ENCODE measurements at regions not wholly inside any gene's neighbourhood (a gene's known extent, or its start where the extent isn't known, plus 50 kb on each side); places are given as distances from the start of the nearest gene placed in this dataset.
"Not testable (repeated sequence)": the region's sequence is repeated elsewhere in the genome, so short reads cannot be mapped to it uniquely, and the experiment has no call there.

- DNase-seq, result not testable (repeated sequence)
These were observed 146.1 kb downstream of the ZNF92 start for GRCh38 chr7:65519751-65520150.

DNA sequence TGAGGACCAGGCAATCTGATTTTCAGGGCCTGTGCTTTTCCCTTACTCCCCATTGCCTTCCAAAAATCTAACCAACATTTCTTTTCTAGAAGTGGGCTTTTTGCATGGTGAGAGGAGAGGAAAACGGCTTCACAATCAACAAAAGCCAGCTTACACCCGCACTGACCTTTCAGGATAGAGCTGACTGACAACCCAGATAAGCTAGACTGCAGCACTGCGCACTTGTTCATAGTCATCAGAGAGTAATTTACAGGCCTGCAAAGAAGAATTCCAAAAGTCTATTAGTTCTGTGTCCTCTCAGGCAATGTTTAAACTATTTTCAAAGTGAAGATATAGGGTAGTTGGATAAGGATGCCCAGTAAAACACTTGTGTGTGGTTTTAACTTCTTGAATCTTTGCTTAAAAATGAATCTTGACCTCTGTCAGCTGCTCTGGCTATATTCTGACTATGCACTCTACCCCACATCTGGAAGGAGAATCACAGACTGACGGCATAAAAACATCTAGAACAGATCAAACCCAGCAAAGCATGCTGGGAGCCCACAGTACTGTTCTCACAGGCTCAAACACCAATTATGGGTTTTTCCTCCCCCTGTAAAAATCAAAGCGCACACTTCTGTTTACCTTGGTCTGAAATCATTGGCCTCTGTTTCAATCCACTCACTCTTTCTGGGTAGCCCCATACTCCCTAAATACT is 172.0 kb downstream of the ZNF92 start:
- not testable (repeated sequence) for DNase-seq

DNA sequence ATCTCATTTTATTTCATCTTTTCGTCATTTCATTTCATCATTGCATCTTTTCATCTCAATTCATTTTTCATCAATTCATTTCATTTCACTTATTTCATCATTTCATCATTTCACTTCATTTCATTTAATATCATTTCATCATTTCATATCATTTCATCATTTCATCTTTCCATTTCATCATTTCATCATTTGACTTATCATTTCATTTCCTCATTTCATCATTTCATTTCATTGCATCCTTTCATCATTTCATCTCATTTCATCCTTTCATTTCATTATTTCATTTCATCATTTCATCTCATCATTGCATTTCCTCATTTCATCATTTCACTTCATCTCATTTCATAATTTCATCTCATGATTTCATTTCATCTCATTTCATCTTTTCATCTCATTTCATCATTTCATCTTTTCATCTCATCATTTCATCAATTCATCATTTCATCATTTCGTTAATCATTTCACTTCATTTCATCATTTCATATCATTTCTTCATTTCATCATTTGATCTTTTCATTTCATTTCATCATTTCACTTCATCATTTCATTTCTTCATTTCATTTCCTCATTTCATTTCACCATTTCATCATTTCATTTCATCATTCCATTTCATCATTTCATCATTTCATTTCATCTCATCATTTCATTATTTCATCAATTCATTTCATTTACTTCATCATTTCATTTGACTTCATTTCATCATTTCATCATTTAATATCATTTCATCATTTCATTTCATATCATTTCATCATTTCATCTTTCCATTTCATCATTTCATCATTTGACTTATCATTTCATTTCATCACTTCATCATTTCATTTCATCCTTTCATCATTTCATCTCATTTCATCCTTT is 176.2 kb downstream of the ZNF92 start:
- DNase-seq, result not testable (repeated sequence)

DNA sequence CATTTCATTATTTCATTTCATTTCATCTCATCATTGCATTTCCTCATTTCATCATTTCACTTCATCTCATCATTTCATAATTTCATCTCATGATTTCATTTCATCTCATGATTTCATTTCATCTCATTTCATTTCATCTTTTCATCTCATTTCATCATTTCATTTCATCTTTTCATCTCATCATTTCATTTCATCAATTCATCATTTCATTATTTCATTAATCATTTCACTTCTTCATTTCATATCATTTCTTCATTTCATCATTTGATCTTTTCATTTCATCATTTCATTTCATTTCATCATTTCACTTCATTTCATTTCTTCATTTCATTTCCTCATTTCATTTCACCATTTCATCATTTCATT is 176.8 kb downstream of the ZNF92 start:
- not testable (repeated sequence) for DNase-seq

DNA sequence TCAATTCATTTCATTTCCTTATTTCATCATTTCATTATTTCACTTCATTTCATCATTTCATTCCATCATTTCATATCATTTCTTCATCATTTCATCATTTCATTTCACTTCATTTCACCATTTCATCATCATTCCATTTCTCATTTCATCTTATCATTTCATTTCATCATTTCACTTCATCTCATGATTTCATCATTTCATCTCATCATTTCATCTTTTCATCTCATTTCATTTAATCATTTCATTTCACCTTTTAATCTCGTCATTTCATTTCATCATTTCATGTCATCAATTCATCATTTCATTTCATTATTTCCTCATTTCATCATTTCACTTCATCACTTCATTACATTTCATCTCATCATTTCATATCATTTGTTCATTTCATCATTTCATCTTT is 177.4 kb downstream of the ZNF92 start:
- DNase-seq, result not testable (repeated sequence)

GRCh38 chr7:65554553-65555476 is 181.2 kb downstream of the ZNF92 start:
- not testable (repeated sequence) for DNase-seq

GRCh38 chr7:65558584-65558983 is 184.9 kb downstream of the ZNF92 start:
- DNase-seq, result not testable (repeated sequence)

GRCh38 chr7:65561786-65562372 is 188.2 kb downstream of the ZNF92 start:
- DNase-seq, result not testable (repeated sequence)

GRCh38 chr7:65562522-65562921 is 188.9 kb downstream of the ZNF92 start:
- DNase-seq, result not testable (repeated sequence)

DNA sequence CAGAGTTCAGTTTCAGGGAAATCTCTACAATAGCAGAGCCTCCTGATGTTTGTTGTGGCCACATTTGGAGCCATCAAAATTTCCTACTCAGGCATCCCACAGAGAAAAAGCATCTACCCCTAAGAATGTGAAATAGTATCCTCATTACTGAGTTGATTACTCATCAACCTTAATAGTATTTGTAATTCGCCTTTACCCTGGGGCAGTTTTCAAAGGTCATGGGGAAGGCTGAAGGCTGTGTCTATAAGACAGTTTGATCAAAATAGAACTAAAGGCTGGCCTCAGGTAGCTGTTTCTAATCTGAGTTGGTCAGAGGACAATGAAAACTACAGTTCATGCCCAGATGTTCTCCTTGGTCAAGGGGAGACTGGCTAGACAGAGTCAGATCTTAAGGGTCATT is 189.7 kb downstream of the ZNF92 start:
- DNase-seq, result not testable (repeated sequence)

- DNase-seq, result not testable (repeated sequence)
These were observed 194.6 kb downstream of the ZNF92 start for GRCh38 chr7:65568226-65568625.

DNA sequence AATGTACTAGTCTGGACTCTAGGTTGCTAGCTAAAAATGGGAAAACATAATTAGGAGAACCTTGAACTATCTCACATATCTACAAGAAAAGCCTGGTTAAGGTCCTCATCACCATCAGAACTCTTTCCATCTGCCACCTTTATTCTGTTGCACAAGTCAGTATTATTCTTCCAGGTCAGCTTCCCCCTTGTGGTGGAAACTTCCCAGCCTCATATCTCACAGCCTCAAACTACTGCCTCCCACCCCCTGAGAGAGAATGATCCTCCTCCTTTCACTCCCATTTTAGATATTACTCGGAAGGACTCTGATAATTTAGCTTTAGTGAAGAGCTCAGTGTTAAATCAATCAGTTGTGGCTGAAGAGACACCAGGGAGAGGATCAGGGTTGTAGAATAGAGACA is 197.3 kb downstream of the ZNF92 start:
- DNase-seq, result not testable (repeated sequence)

DNA sequence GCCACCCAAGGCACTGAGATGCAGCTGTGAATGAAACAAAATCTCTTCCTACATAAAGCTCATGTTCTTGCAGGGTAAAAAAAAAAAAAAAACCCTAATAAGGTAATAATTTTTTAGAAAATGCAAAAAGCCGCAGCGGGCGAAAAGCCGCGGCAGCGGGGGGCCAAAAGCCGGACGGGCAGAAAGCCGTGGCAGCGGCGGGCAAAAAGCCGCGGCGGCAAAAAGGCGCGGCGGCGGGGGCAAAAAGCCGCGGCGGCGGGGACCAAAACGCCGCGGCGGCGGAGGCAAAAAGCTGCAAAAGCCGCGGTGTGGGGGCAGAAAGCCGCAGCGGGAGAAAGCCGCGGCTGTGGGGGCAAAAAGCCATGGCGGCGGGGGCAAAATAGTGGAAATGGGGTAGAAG is 198.9 kb downstream of the ZNF92 start:
- peak in 1 of 2 donors; percentile 0 for DNase-seq

GRCh38 chr7:65576370-65576769 is 202.7 kb downstream of the ZNF92 start:
- not testable (repeated sequence) for DNase-seq

DNA sequence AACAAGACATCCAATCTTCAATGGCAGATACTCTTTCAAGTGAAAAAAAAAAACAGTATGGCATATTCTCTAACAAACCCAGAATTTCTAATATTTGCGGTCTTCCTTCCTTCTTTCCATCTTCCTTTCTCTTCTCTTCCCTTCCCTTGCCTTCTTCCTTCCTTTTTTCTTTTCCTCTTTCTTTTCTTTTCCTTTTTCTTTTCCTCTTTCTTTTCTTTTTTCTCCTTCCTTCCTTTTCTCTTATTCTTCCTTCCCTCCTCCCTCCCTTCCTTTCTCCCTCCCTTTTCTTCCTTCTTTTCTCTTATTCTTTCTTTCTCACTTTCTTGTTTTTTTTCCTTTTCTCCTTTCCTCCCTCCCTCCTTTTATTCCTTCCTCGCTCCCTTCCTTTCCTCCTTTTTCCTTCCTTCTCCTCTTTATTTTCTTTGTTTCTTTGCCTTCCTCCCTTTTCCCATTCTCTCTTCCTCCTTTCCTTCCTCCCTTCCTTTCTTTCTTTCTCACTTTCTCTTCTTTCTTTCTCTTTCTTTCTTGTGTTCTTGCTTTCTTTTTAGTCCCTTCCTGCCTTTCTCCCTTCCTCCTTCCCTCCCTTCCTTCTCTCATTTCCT is 209.0 kb downstream of the ZNF92 start:
- DNase-seq, result not testable (repeated sequence)

DNA sequence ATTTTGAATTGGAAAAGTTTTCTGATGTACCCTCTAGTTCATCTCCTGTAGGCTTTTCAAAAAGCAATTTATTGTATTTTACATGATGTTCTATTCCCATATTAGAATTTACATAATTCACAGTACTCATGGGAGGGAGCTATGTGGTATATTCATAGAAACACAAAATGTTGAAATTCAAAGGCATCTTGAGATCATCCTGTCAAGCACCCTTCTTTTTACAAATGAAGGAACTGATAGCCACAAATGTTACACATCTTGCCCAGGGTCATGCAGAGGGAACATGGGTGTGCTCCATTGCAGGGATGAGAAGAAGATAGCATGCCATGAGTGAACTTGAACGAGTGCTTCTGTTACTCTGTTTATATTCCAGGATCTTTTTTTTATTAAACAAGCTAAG is 228.8 kb downstream of the ZNF92 start:
- not testable (repeated sequence) for DNase-seq

GRCh38 chr7:65609131-65609530 is 235.5 kb downstream of the ZNF92 start:
- DNase-seq, result no peak

- DNase-seq, result not testable (repeated sequence)
These were observed 240.1 kb downstream of the ZNF92 start for GRCh38 chr7:65613644-65614289.

- DNase-seq, result not testable (repeated sequence)
These were observed 242.5 kb downstream of the ZNF92 start for GRCh38 chr7:65616111-65616510.

- not testable (repeated sequence) for DNase-seq
These were observed 246.6 kb downstream of the ZNF92 start for GRCh38 chr7:65620216-65620615.

GRCh38 chr7:65621580-65622201 is 248.0 kb downstream of the ZNF92 start:
- not testable (repeated sequence) for DNase-seq
